Urothelium cell line (cell line): ENCODE measurements at regions not wholly inside any gene's neighbourhood (a gene's known extent, or its start where the extent isn't known, plus 50 kb on each side); places are given as distances from the start of the nearest gene placed in this dataset.
"Not testable (repeated sequence)": the region's sequence is repeated elsewhere in the genome, so short reads cannot be mapped to it uniquely, and the experiment has no call there.

ENCODE experiments used
- DNase-seq: peaks from one replicate; pipeline ENCODE4 v3.0.0; 2011; ENCODE audit warnings: low spot score, mixed read lengths
- FAIRE-seq: peaks from 2 replicates; lab custom pipeline; 2011; peaks lifted over from hg19 to GRCh38; lab: Jason Lieb, UNC

DNA sequence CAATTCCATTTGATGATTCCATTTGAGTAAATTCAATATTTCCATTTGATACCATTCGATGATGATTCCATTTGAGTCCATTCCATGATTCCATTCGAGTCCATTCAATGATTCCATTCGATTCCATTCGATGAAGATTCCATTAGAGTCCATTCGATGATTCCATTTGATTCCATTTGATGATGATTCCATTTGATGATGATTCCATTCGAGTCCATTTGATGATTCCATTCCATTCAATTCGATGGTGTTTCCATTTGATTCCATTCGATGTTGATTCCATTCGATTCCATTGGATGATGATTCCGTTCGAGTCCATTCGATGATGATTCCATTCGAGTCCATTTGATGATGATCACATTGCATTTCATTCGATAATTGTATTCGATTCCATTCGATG, 1095.2 kb downstream of the RPIA start:
- not testable (repeated sequence) for DNase-seq, FAIRE-seq

DNA sequence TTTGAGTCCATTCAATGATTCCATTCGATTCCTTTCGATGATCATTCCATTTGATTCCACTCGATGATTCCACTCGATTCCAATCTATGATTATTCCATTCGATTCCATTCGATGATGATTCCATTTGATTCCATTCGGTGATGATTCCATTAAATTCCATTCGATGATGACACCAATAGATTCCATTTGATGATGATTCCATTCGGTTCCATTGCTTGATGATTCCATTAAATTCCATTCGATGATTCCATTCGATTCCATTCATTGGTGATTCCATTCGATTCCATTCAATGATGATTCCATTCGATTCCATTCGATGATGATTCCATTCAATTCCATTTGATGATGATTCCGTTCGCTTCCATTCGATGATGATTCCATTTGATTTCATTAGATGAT, 1104.1 kb downstream of the RPIA start:
- not testable (repeated sequence) for FAIRE-seq, DNase-seq

DNA sequence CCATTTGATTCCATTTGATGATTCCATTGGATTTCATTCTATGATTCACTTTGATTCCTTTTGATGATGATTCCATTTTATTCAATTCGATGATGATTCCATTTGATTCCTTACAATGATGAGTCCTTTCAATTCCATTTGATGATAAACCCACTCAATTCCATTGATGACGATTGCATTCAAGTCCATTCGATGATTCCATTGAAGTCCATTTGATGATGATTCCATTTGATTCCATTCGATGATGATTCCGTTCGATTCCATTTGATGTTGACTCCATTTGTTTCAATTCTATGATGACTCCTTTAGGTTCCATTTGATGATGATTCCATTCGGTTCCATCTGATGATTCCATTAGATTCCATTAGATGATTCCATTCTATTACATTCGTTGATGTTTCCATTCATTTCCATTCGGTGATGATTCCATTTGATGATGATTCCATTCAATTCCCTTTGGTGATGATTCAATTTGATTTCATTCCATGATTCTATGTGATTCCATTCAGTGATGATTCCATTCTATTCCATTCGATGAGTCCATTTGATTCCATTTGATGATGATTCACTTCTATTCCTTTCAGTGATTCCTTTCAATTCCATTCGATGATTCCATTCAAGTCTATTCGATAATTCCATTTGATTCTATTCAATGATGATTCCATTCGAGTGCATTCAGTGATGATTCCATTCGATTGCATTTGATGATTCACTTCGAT, 1106.0 kb downstream of the RPIA start:
- no peak for FAIRE-seq
- DNase-seq: no peak

GRCh38 chr2:89801207-89801606, 1109.7 kb downstream of the RPIA start:
- not testable (repeated sequence) for FAIRE-seq, DNase-seq

DNA sequence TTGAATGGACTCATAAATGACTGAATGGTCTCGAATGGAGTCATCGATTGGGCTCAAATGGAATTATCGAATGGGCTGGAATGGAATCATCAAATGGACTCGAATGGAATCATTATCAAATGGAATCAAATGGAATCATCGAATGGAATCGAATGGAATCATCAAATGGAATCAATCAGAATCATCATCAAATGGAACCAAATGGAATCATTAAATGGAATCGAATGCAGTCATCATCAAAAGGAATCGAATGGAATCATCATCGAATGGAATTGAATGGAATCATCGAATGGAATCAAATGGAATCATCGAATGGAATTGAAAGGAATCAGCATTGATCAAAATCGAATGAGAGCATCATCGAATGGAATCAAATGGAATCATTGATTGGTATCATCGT, 1114.9 kb downstream of the RPIA start:
- not testable (repeated sequence) for DNase-seq, FAIRE-seq

GRCh38 chr2:89811295-89811694, 1119.8 kb downstream of the RPIA start:
- no peak for FAIRE-seq
- no peak for DNase-seq

- not testable (repeated sequence) for FAIRE-seq, DNase-seq
Observed at GRCh38 chr2:89811910-89812309, 1120.4 kb downstream of the RPIA start.

GRCh38 chr2:89814359-89814758, 1122.9 kb downstream of the RPIA start:
- not testable (repeated sequence) for DNase-seq, FAIRE-seq

DNA sequence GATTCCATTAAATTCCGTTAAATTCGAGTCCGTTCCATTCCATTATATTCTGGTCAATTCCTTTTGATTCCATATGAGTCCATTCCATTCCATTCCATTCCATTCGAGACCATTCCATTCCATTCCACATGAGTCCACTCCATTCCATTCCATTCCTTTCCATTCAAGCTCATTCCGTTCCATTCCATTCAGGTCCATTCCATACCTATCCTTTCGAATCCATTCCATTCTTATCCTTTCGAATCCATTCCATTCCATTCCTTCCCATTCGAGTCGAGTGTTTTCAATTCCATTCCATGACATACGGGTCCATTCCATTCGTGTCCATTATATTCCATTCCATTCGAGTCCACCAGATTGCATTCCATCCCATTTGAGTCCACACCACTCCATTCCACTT, 1127.4 kb downstream of the RPIA start:
- DNase-seq (no peak), FAIRE-seq (no peak)

DNA sequence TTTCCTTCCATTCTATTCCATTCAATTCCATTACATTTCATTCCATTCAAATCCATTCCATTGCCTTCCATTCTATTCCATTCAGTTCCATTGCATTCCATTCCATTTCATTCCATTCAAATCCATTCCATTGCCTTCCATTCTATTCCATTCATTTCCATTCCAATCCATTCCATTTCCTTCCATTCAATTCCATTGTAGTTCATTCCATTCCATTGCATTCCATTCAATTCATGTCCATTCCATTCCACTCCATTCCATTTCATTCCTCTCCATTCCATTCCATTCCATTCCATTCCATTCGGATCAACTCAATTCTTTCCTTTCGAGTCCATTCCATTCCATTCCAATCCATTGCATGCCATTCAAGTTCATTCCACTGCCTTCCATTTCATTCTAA, 1128.3 kb downstream of the RPIA start:
- no peak for FAIRE-seq
- DNase-seq: no peak

DNA sequence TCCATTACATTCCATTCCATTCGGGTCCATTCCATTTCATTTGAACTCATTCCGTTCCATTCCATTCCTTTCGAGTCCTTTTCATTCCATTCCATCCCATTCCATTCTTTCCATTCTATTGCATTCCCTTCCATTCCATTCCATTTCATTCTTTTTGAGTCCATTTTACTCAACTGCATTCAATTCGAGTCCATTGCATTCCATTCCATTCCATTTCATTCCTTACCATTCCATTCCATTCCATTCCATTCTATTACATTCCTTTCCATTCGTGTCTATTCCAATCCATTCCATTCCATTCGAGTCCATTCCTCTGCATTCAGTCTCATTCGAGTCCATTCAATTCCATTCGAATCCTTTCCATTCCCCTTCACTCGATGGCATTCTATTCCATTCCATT, 1128.8 kb downstream of the RPIA start:
- FAIRE-seq (no peak), DNase-seq (no peak)

DNA sequence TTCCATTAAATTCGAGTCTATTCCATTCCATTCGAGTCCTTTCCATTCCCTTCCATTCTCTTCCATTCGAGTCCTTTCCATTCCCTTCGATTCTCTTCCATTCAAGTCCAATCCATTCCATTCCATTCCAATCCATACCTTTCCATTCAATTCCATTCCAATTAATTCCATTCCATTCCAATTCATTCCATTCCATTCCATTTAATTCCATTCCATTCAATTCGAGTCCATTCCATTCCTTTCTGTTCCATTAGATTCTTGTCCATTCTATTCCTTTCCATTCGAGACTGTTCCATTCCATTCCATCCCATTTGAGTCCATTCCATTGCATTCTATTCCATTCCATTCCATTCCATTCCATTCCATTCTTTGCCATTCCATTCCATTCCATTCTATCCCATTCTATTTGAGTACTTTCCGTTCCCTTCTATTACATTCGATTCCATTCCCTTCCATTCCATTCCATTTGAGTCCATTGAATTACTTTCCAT, 1130.0 kb downstream of the RPIA start:
- FAIRE-seq (no peak), DNase-seq (no peak)

- not testable (repeated sequence) for DNase-seq, FAIRE-seq
Observed at GRCh38 chr2:89822342-89822741, 1130.9 kb downstream of the RPIA start.

DNA sequence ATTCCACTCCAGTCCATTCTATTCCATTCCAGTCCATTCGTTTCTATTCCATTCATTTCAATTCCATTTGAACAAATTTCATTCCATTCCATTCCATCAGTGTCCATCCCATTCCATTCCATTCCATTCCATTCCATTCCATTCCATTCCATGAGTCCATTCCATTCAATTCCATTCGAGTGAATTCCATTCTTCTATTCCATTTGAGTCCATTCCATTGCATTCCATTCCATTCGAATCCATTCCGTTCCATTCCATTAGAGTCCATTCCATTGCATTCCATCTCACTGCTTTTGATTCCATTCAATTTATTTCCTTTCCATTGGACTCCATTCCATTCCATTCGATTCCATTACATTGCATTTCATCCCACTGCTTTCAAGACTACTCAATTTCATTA, 1132.1 kb downstream of the RPIA start:
- DNase-seq: no peak
- no peak for FAIRE-seq

- no peak for DNase-seq
- FAIRE-seq: no peak
Observed at GRCh38 chr2:89825034-89825433, 1133.6 kb downstream of the RPIA start.

- not testable (repeated sequence) for FAIRE-seq, DNase-seq
Observed at GRCh38 chr2:89826741-89827140, 1135.3 kb downstream of the RPIA start.

DNA sequence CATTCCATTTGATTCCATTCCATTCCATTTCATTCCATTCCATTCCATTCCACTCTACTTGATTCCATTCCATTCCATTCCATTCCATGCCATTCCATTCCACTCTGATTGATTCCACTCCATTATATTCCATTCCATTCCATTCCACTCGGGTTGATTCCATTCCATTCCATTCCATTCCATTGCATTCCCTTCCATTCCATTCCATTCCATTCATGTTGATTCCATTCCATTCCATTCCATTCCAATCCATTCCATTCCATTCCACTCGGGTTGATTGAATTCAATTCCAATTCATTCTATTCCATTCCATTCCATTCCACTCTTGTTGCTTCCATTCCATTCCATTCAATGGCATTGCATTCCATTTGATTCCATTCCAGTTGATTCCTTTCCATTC, 1136.4 kb downstream of the RPIA start:
- not testable (repeated sequence) for DNase-seq, FAIRE-seq

GRCh38 chr2:89828416-89828815, 1136.9 kb downstream of the RPIA start:
- FAIRE-seq, DNase-seq: not testable (repeated sequence)

- DNase-seq, FAIRE-seq: not testable (repeated sequence)
Observed at GRCh38 chr2:89828961-89829631, 1137.6 kb downstream of the RPIA start.

DNA sequence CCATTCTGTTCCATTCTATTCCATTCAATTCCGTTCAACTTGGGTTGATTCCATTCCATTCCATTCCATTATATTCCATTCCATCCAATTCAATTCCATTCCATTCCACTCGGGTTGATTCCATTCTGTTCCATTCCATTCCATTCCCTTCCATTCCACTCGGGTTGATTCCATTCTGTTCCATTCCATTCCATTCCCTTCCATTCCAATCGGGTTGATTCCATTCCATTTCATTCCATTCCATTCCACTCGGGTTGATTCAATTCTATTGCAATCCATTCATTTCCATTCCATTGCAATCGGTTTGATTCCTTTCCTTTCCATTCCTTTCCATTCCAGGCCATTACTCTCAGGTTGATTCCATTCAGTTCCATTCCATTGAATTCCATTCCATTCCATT, 1138.4 kb downstream of the RPIA start:
- FAIRE-seq: no peak
- DNase-seq: no peak

DNA sequence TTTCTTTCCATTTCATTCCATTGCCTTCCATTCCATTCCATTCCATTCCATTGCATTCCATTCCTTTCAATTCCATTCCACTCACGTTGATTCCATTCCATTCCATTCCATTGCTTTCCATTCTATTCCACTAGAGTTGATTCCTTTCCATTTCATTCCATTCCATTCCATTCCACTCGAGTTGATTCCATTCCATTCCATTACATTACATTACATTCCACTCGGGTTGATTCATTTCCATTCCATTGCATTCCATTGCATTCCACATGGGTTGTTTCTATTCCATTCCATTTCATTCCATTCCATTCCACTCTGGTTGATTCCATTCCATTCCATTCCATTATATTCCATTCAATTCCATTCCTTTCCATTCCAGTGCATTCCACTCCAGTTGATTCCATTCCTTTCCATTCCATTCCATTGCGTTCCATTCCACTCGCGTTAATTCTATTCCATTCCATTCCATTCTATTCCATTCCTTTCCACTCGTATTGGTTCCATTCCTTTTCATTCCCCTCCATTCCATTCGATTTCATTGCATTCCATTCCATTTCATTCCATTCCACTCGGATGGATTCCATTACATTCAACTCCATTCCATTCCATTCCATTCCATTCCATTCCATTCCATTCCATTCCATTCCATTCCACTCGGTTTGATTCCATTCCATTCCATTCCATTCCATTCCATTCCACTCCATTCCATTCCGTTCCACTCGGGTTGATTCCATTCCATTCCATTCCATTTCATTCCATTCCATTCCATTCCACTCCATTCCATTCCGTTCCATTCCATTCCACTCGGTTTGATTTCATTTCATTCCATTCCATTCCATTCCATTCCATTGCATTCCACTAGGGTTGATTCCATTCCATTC, 1139.1 kb downstream of the RPIA start:
- not testable (repeated sequence) for FAIRE-seq, DNase-seq
